NCI-H2107 (cell line): ENCODE measurements at regions not wholly inside any gene's neighbourhood (a gene's known extent, or its start where the extent isn't known, plus 50 kb on each side); places are given as distances from the start of the nearest gene placed in this dataset.
A peak's percentile ranks its signal among the peaks of the same experiment; 100 is the strongest.

ENCODE experiments used
- DNase-seq: peaks from one replicate; lab custom pipeline; 2025; lab: John Stamatoyannopoulos, UW

- no peak for DNase-seq
Observed at GRCh38 chr2:147366279-147366678, 478.6 kb upstream of the ACVR2A start.

- no peak for DNase-seq
Observed at GRCh38 chr2:147365622-147366021, 479.2 kb upstream of the ACVR2A start.

- peak; percentile 36 for DNase-seq
Observed at GRCh38 chr2:147364597-147364996, 480.2 kb upstream of the ACVR2A start.

- DNase-seq = no peak
Observed at GRCh38 chr2:147363181-147363580, 481.6 kb upstream of the ACVR2A start.

- no peak for DNase-seq
Observed at GRCh38 chr2:147358375-147358774, 486.5 kb upstream of the ACVR2A start.

- DNase-seq = no peak
Observed at GRCh38 chr2:147356157-147356556, 488.7 kb upstream of the ACVR2A start.

- DNase-seq = no peak
Observed at GRCh38 chr2:147355706-147356105, 489.1 kb upstream of the ACVR2A start.

- DNase-seq = no peak
Observed at GRCh38 chr2:147353072-147353381, 491.8 kb upstream of the ACVR2A start.

GRCh38 chr2:147352264-147353071 lies 492.4 kb upstream of the ACVR2A start:
- DNase-seq = peak; percentile 66

- no peak for DNase-seq
Observed at GRCh38 chr2:147351784-147352183, 493.0 kb upstream of the ACVR2A start.

GRCh38 chr2:147348931-147349555 lies 495.8 kb upstream of the ACVR2A start:
- no peak for DNase-seq

- no peak for DNase-seq
Observed at GRCh38 chr2:147346142-147346541, 498.7 kb upstream of the ACVR2A start.

- DNase-seq = no peak
Observed at GRCh38 chr2:147345246-147345645, 499.6 kb upstream of the ACVR2A start.

- no peak for DNase-seq
Observed at GRCh38 chr2:147342329-147342728, 502.5 kb upstream of the ACVR2A start.

GRCh38 chr2:147331790-147332419 lies 512.9 kb upstream of the ACVR2A start:
- no peak for DNase-seq

GRCh38 chr2:147330925-147331324 lies 513.9 kb upstream of the ACVR2A start:
- DNase-seq = no peak

GRCh38 chr2:147327613-147328012 lies 517.2 kb upstream of the ACVR2A start:
- DNase-seq = no peak

- DNase-seq = no peak
Observed at GRCh38 chr2:147325990-147326389, 518.8 kb upstream of the ACVR2A start.

GRCh38 chr2:147320146-147320545 lies 524.7 kb upstream of the ACVR2A start:
- no peak for DNase-seq

GRCh38 chr2:147311058-147311430 lies 533.8 kb upstream of the ACVR2A start:
- DNase-seq = no peak

GRCh38 chr2:147310335-147311057 lies 534.3 kb upstream of the ACVR2A start:
- DNase-seq = no peak

- DNase-seq = no peak
Observed at GRCh38 chr2:147297820-147298219, 547.0 kb upstream of the ACVR2A start.
